Activated CD4-positive, alpha-beta memory T cell treated with anti-CD3 and anti-CD28 coated beads for 36 hours (primary cell): ENCODE measurements at regions not wholly inside any gene's neighbourhood (a gene's known extent, or its start where the extent isn't known, plus 50 kb on each side); places are given as distances from the start of the nearest gene placed in this dataset.
"Not testable (repeated sequence)": the region's sequence is repeated elsewhere in the genome, so short reads cannot be mapped to it uniquely, and the experiment has no call there.

Experiments
- CTCF ChIA-PET: fragments of 350-600 bp; sonication (Branson Sonifier 250); formaldehyde crosslinking; loops from one replicate; lab custom pipeline; 2021; ENCODE audit warnings: antibody characterized with exemption, inconsistent platforms; lab: Charles Lee
- POLR2A ChIA-PET: fragments of 350-600 bp; sonication (Branson Sonifier 250); formaldehyde crosslinking; loops from one replicate; lab custom pipeline; 2021; ENCODE audit warnings: antibody characterized with exemption; lab: Charles Lee
- DNase-seq: peaks from one replicate; pipeline ENCODE4 v3.0.0-alpha.2; 2020
- H3K27ac Mint-ChIP-seq: one replicate; pipeline ENCODE4 v1.8.0; 2021; ENCODE audit warnings: mixed read lengths
- H3K27me3 Mint-ChIP-seq: one replicate; pipeline ENCODE4 v1.8.0; 2021; ENCODE audit warnings: mixed read lengths
- H3K36me3 Mint-ChIP-seq: one replicate; pipeline ENCODE4 v1.8.0; 2021; ENCODE audit warnings: mixed read lengths
- H3K4me1 Mint-ChIP-seq: one replicate; pipeline ENCODE4 v1.8.0; 2021; ENCODE audit warnings: low read depth, mixed read lengths
- H3K4me3 Mint-ChIP-seq: one replicate; pipeline ENCODE4 v1.8.0; 2021; ENCODE audit warnings: mild to moderate bottlenecking, mixed read lengths
- H3K9me3 Mint-ChIP-seq: one replicate; pipeline ENCODE4 v1.8.0; 2021; ENCODE audit warnings: mixed read lengths
- intact Hi-C: fragments of 100-400 bp; cut with micrococcal nuclease; formaldehyde crosslinking; loops from one replicate; pipeline ENCODE4 v1.15.1; 2023

DNA sequence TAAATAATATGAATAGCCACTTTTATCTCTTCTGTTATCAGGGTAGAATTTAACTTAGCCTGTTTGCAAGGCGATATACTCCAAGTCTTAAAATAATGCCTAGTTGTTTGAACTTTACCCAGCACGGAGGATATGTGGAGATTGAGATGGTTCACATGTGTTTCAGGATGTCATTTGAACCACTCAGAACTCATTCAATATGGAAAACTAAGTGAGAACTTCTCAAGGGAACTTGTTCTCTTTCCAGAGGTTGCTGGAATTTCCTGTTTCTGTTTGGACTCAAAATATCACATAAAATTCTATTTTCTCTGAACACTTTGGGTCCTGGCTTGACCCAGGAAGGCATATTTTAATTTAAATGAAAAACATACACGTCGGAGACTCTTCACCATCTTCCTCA lies 139.1 kb upstream of the MYO10 start:
- H3K4me1 Mint-ChIP-seq, result no peaks in the 10 kb centered on the region
- H3K36me3 Mint-ChIP-seq, result no peaks in the 10 kb centered on the region
- no peak for DNase-seq
- H3K4me3 Mint-ChIP-seq, result no peak overlapping the region
- CTCF ChIA-PET, result no interaction called here
- H3K9me3 Mint-ChIP-seq, result no peaks in the 10 kb centered on the region
- H3K27me3 Mint-ChIP-seq, result no peaks in the 10 kb centered on the region
- intact Hi-C loops, result no loop called here
- no peak overlapping the region for H3K27ac Mint-ChIP-seq
- POLR2A ChIA-PET, result no interaction called here

- Mint-ChIP-seq H3K4me3 (no peak overlapping the region), H3K27me3 (no peaks in the 10 kb centered on the region), H3K27ac (no peak overlapping the region), H3K36me3 (no peaks in the 10 kb centered on the region), H3K9me3 (no peaks in the 10 kb centered on the region), H3K4me1 (no peaks in the 10 kb centered on the region)
- DNase-seq, result no peak
- ChIA-PET CTCF (no interaction called here), POLR2A (no interaction called here)
- intact Hi-C loops, result no loop called here
Measured at GRCh38 chr5:17076272-17076671, 140.2 kb upstream of the MYO10 start.

DNA sequence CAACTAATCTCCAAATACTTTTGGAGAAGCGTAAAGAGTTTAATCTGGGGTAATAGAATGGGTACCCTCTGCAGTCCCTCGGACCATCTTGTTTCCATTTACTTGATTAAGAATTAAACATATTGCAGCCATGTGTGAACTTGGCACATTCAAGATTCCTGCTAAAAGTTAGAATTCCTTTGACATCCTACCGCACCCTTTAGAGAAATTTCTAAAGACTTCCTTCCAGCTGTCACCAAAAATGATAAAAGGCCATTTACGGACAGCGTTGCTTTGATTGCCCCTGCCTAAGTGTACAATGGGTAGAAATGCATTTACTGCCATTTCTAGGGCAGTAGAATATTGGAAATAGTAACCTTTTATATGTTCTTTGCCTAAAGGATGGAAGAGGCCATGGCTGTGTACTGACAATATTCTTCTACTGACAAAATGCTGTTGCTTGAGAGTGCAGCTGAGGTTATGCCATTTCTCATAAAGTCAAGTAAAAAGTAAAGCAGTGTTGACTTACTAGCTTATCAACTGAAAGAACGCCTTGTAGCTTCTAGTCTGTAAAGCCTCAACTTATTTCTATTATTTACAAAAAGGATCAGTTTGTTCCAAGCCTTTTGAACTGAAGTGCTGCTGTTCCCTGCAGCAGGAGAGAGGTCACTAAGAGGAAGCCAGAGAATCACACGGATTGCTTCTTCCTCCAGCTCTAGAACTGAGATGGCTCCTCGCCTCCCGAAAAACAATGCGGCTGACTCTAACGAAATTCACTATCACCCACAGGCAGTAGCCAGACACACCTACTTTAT lies 139.8 kb upstream of the BASP1 start:
- Mint-ChIP-seq H3K27me3 (no peaks in the 10 kb centered on the region), H3K27ac (no peak overlapping the region), H3K4me1 (no peaks in the 10 kb centered on the region), H3K4me3 (no peak overlapping the region), H3K36me3 (no peaks in the 10 kb centered on the region), H3K9me3 (no peaks in the 10 kb centered on the region)
- ChIA-PET POLR2A (no interaction called here), CTCF (no interaction called here)
- intact Hi-C loops, result no loop called here
- no peak for DNase-seq

DNA sequence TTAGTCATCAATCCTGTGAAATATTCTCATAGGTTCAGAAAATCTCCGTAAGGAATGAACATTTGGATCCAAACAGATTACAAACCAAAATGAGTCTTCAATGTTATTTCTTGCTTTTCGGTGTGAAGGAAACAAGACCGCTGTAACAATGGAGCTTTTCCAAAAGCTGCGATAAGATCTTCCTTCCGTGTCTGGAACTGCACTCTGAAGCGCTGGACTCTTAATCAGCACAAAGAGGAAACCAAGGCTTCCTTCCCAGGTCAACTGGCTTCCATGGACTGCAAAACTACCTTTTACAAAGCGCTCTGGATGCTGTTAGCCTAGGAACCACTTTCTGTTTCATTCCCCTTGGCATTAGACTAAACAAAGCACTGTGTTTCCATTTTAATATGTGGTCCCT lies 137.9 kb upstream of the BASP1 start:
- Mint-ChIP-seq H3K27ac (no peak overlapping the region), H3K4me1 (no peaks in the 10 kb centered on the region), H3K36me3 (no peaks in the 10 kb centered on the region), H3K4me3 (no peak overlapping the region), H3K9me3 (no peaks in the 10 kb centered on the region), H3K27me3 (no peaks in the 10 kb centered on the region)
- intact Hi-C loops, result no loop called here
- DNase-seq, result no peak
- POLR2A ChIA-PET, result no interaction called here
- CTCF ChIA-PET, result no interaction called here

DNA sequence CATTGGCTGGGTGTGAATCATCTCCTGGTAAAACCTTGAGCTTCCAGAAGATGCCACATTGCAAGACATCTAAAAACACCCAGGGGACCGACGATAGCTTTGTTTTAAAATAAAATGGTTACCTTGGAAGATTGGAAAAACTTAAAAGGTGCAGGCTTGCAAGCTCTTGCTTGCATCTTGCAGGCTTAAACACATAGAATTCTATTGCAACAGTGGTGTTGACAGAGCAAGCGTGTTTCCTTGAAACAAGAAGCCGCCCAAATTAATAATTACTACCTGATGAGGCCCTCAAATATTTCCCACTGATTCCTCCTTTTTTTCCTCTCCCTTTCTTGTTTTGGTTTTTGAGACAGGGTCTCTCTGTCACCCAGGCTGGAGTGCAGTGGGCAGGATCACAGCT lies 137.1 kb upstream of the BASP1 start:
- Mint-ChIP-seq H3K4me3 (no peak overlapping the region), H3K4me1 (no peaks in the 10 kb centered on the region), H3K9me3 (no peaks in the 10 kb centered on the region), H3K27me3 (no peaks in the 10 kb centered on the region), H3K27ac (no peak overlapping the region), H3K36me3 (no peaks in the 10 kb centered on the region)
- ChIA-PET CTCF (no interaction called here), POLR2A (no interaction called here)
- no peak for DNase-seq
- intact Hi-C loops, result no loop called here

DNA sequence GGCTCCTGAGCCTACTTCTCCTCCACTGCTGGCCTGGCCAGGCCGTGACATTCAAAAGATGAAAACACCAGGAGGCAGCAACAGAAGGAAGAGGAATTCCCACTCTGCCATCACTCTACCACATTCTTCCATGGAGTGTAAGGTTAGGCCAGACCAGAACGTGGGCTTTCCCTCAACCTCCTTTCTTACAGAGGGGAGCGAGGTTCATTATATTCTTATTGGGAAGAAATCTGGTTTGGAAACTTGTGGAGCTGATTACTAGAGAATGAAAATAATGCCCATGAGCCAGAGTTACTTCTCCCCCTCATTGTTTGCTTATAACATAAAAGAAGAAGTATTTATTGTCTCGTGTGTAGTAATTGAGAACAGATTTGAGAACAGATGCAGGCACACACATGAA lies 136.3 kb upstream of the BASP1 start:
- H3K27ac Mint-ChIP-seq, result no peak overlapping the region
- no peak for DNase-seq
- no peak overlapping the region for H3K4me3 Mint-ChIP-seq
- CTCF ChIA-PET, result no interaction called here
- intact Hi-C loops, result no loop called here
- no peaks in the 10 kb centered on the region for H3K27me3 Mint-ChIP-seq
- H3K4me1 Mint-ChIP-seq, result no peaks in the 10 kb centered on the region
- POLR2A ChIA-PET, result no interaction called here
- H3K36me3 Mint-ChIP-seq, result no peaks in the 10 kb centered on the region
- H3K9me3 Mint-ChIP-seq, result no peaks in the 10 kb centered on the region

DNA sequence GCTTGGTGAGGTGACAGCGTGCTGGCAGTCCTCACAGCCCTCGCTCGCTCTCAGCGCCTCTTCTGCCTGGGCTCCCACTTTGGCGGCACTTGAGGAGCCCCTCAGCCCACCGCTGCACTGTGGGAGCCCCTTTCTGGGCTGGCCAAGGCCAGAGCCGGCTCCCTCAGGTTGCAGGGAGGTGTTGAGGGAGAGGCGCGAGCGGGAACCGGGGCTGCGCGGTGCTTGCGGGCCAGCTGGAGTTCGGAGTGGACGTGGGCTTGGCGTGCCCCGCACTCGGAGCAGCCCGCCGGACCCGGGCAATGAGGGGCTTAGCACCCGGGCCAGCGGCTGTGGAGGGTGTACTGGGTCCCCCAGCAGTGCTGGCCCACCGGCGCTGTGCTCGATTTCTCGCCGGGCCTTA lies 134.2 kb upstream of the BASP1 start:
- H3K27me3 Mint-ChIP-seq, CTCF ChIA-PET, intact Hi-C loops, POLR2A ChIA-PET, H3K4me1 Mint-ChIP-seq, H3K27ac Mint-ChIP-seq, H3K9me3 Mint-ChIP-seq, DNase-seq, H3K36me3 Mint-ChIP-seq, H3K4me3 Mint-ChIP-seq: not testable (repeated sequence)

GRCh38 chr5:17087035-17087434 lies 130.4 kb upstream of the BASP1 start:
- peaks cover 3% of the 10 kb centered on the region for H3K9me3 Mint-ChIP-seq
- no peak for DNase-seq
- intact Hi-C loops, result no loop called here
- H3K27me3 Mint-ChIP-seq, result no peaks in the 10 kb centered on the region
- H3K4me3 Mint-ChIP-seq, result no peak overlapping the region
- H3K27ac Mint-ChIP-seq, result no peak overlapping the region
- H3K4me1 Mint-ChIP-seq, result no peaks in the 10 kb centered on the region
- ChIA-PET CTCF (no interaction called here), POLR2A (no interaction called here)
- no peaks in the 10 kb centered on the region for H3K36me3 Mint-ChIP-seq

DNA sequence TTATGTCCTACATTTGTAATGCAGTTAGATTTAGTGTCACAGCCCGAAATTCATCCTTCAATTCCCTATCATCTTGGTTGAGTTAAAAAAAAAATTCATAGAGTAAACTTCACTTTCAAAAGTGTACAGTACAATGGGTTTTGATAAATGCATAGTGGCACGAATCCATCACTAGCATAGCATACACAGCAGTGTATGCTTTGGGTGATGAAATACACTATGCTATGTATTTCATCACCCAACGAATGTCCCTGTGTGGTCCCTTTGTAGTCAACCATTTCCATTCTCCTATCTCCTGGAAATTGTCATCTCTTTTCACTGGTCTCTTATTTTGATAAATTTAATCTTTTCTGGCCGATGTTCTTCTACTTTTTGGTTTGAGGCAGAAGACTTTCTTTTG lies 129.4 kb upstream of the BASP1 start:
- Mint-ChIP-seq H3K4me3 (no peak overlapping the region), H3K27ac (no peak overlapping the region), H3K27me3 (peaks cover 2% of the 10 kb centered on the region), H3K9me3 (peaks cover 3% of the 10 kb centered on the region), H3K4me1 (no peaks in the 10 kb centered on the region), H3K36me3 (no peaks in the 10 kb centered on the region)
- intact Hi-C loops, result no loop called here
- ChIA-PET POLR2A (no interaction called here), CTCF (no interaction called here)
- DNase-seq, result no peak

DNA sequence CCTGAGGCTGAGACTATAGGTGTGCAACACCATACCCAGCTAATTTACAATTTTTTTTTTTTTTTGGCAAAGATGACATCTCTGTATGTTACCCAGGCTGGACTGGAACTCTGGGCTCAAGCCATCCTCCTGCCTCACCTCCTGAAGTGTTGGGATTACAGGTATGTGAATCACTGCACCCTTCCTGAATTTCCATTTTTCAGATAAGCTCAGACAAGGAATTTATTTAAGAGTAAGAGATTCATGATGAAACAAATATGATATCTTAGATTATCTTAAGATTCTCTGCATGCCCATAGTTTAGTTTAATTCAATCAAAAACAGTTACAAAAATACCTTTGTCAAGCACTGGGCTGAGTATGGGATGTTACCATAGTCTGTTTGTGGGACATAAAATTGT lies 128.4 kb upstream of the BASP1 start:
- no peaks in the 10 kb centered on the region for H3K36me3 Mint-ChIP-seq
- H3K4me3 Mint-ChIP-seq, result no peak overlapping the region
- intact Hi-C loops, result no loop called here
- CTCF ChIA-PET, result interaction anchor here (0.6 kb wide), 1 partner anchor 395 kb away, joined by 3 read pairs; no protein-coding TSS in a partner anchor
- POLR2A ChIA-PET, result no interaction called here
- peaks cover 2% of the 10 kb centered on the region for H3K27me3 Mint-ChIP-seq
- DNase-seq, result no peak
- no peaks in the 10 kb centered on the region for H3K4me1 Mint-ChIP-seq
- no peak overlapping the region for H3K27ac Mint-ChIP-seq
- H3K9me3 Mint-ChIP-seq, result peaks cover 3% of the 10 kb centered on the region

- peaks cover 2% of the 10 kb centered on the region for H3K27me3 Mint-ChIP-seq
- POLR2A ChIA-PET, result no interaction called here
- intact Hi-C loops, result no loop called here
- H3K4me1 Mint-ChIP-seq, result no peaks in the 10 kb centered on the region
- H3K27ac Mint-ChIP-seq, result no peak overlapping the region
- H3K4me3 Mint-ChIP-seq, result no peak overlapping the region
- CTCF ChIA-PET, result interaction anchor here (0.6 kb wide), 1 partner anchor 396 kb away, joined by 3 read pairs; no protein-coding TSS in a partner anchor
- no peak for DNase-seq
- H3K9me3 Mint-ChIP-seq, result peaks cover 3% of the 10 kb centered on the region
- no peaks in the 10 kb centered on the region for H3K36me3 Mint-ChIP-seq
Measured at GRCh38 chr5:17089690-17090089, 127.7 kb upstream of the BASP1 start.

DNA sequence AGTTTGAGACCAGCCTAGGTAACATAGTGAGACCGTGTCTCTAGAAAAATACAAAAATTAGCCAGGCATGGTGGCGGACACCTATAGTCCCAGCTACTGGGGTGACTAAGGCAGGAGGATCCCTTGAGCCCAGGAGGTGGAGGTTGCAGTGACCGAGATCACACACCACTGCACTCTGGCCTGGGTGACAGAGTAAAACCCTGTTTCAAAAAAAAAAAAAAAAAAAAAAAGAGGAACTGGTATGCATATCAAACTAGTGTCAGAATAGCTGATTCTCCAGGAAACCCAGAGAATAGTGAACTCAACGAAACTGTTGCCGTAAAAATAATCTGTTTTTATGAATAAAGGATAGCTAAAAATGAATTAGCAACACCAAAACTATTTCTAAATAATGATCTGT lies 126.6 kb upstream of the BASP1 start:
- peaks cover 2% of the 10 kb centered on the region for H3K27me3 Mint-ChIP-seq
- H3K4me1 Mint-ChIP-seq, result no peaks in the 10 kb centered on the region
- no peak for DNase-seq
- CTCF ChIA-PET, result interaction anchor here (1.7 kb wide), 1 partner anchor 42 kb away, joined by 4 read pairs; no protein-coding TSS in a partner anchor
- H3K4me3 Mint-ChIP-seq, result no peak overlapping the region
- peaks cover 3% of the 10 kb centered on the region for H3K9me3 Mint-ChIP-seq
- intact Hi-C loops, result no loop called here
- no peaks in the 10 kb centered on the region for H3K36me3 Mint-ChIP-seq
- H3K27ac Mint-ChIP-seq, result no peak overlapping the region
- POLR2A ChIA-PET, result no interaction called here

- Mint-ChIP-seq H3K4me3 (no peak overlapping the region), H3K27ac (no peak overlapping the region), H3K36me3 (no peaks in the 10 kb centered on the region), H3K9me3 (no peaks in the 10 kb centered on the region), H3K4me1 (no peaks in the 10 kb centered on the region), H3K27me3 (peaks cover 2% of the 10 kb centered on the region)
- CTCF ChIA-PET, result interaction anchor here (0.6 kb wide), 1 partner anchor 95 kb away, joined by 3 read pairs; no protein-coding TSS in a partner anchor
- intact Hi-C loops, result no loop called here
- POLR2A ChIA-PET, result no interaction called here
- no peak for DNase-seq
Measured at GRCh38 chr5:17094830-17095229, 122.6 kb upstream of the BASP1 start.
